CD4-positive, alpha-beta T cell treated with Interleukin-12 subunit alpha and Interleukin-12 subunit beta, for 1 hour (primary cell): ENCODE measurements at regions not wholly inside any gene's neighbourhood (a gene's known extent, or its start where the extent isn't known, plus 50 kb on each side); places are given as distances from the start of the nearest gene placed in this dataset.
"Not testable (repeated sequence)": the region's sequence is repeated elsewhere in the genome, so short reads cannot be mapped to it uniquely, and the experiment has no call there.

Experiments
- DNase-seq: peaks from one replicate; pipeline ENCODE4 v3.0.0-alpha.2; 2020

DNA sequence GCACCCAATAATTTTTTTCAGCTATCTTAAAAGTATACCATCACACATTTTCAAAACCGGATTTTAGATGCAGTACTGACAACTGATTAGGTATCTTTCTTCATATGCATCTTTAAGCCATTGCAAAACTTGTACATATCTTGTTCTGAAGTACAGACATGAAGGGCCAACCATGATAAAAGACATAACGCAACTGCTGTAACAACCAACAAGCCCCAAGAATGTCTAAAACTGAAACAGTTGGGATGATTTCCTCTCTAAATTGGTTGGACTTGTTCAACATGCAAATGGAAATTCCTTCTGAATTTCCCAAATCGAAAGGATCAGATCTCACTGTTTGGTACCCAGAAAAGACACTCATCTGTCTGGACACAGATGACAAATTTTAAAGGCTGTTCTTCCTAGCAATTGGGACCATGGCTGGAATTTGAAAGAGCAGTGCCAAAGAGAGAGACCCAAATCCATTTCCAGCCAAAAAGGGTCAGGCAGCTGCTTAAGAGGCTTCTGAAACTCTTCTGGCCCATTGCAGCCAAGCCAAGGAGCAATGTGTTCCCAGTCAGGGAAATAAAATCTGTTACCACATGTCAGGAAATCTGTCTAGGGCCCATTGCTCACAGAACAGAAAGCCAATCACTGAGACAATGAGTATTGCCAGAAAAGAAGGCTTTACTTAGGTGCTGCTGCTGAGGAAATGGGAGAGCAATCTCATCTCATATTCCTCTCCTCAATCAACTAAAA, 1122.4 kb upstream of the USP15 start:
- DNase-seq = no peak

DNA sequence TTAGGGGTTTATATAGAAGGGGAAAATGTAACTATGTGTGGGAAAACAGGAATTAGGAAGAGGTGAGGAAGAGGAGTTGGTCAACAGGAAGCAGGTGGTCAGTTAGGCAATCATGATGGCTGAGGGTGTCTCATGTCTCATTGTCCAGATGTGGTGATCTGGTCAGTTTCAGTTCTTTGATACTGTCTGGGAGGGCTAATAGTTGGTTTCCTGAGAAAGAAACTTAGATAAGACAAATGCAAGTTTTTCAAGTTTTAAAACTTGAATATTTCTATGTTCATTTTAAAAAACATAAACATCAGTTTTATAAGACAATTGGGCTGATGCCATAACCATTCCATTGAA, 1121.8 kb upstream of the USP15 start:
- no peak for DNase-seq

DNA sequence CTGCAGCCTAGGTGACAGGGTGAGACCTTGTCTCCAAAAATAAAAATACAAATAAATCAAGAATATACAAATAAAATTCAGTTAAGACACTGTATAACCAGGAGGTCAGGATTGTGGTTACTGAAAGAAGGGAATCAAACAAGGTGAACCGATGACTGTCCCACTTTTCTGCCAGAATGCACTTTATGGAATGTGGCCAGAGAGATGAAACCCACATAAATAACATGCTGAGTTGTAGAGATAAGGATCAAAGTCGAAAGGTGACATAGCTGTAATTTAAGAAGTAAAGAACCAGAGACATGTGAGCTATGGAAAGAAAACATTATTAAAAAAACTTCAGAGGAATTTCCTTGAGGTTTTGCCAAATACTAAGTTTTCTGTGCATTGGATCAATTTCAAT, 1098.2 kb upstream of the USP15 start:
- DNase-seq = no peak

DNA sequence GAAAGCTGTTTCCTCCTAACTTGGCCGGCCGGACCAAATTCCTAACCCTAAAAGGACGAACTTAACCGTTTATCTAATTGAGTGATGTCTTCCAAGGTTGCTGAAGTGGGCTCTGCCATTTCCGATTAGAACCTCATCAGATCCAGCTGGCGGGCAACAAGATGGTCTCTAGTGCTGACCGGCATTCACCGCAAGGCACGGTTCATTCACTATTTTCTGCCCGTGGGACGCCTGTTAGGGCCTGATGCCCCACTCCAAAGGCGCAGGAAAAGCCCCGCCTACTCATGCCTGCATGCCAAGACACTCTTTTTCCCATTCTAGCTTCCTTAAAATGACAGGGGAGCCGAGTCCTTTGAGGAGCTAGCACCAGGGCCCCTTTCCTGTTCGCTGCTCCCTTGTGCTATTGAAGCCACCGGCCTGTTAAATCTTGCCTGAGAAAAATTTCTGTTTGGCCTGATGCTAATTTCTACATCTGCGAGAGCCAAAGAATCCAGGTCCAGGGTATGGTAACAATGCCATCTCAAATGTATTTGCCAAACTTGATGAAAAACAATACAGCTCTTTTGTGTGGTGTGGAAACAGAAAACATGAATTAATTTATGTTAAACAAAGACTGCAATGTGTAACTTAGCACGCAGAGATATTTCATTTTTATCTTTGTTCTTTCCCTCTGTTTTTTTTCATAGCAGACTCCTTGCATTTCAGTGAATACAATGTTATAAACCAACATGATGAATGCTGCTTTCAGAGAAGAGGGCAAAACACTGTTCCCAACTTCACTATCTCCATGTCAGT, 1071.2 kb upstream of the USP15 start:
- DNase-seq = no peak

DNA sequence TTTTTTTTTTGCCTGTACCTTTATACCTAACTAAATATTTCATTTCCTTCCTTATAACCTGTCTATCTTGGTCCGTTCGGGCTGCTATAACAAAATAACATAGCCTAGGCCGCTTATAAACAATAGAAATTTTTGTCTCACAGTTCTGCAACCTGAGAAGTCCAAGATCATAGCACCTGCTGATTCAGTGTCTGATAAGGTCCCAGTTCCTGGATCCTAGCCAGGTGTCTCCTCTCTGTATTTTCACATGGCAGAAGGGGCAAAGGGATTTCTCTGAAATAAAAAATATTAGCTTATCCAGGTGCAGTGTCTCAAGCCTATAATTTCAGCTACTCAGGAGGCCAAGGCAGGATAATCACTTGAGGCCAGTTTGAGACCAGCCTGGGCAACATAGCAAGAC, 1046.6 kb upstream of the USP15 start:
- DNase-seq = no peak

DNA sequence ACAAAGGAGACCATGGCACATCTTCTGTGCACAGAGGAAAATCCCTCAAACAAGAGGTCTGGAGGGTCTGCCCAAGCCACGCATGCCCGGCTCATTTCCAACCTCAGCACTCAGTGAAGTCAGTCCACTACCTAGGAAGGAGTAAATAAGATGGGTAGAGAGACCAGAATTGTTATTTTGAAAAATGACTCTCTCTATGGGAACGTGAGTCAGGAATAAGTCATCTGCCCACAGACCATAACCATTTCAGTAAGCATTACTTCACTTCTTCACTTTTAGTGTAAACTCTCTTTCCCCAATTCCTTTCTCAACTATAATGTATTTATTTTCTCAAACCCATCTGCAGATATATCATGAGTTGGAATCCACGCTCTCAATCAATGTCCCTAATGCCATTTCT, 1039.9 kb upstream of the USP15 start:
- DNase-seq = no peak

DNA sequence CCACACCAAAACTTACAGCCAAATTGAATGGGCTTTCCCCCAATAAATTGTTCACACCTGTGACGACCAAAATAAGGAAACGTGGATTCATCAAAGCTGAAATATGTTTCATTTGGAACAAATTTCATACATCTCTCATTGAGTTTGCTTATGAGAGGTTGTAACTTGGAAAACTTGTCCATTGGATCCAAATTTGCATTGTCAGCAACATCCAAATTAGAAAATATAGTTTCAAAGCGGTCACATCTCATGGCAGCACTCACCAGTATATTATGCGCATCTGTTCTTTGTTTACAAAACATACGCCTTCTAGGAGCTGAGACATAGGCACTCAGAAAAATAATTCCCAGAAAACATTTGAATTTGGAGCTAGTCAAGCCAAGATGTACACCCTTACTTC, 1028.2 kb upstream of the USP15 start:
- no peak for DNase-seq

DNA sequence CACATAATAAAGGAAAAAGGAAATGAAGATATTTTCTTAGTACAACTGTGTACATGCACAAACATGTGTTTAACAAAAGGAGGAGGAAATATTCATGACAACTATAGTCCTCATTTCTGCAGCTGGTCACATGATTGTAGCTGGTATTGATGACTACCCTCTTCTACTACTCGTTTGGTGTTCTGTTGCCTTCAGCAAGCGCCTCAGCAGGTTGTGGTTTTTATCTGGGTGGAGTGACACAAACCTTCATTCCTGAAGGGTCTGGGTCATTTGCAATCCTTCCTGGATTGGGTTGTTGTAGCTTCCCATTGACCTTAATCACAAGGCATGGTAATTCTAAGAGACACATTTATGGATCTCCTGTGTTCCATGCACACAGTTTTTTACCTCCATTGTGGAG, 1009.9 kb upstream of the USP15 start:
- no peak for DNase-seq

DNA sequence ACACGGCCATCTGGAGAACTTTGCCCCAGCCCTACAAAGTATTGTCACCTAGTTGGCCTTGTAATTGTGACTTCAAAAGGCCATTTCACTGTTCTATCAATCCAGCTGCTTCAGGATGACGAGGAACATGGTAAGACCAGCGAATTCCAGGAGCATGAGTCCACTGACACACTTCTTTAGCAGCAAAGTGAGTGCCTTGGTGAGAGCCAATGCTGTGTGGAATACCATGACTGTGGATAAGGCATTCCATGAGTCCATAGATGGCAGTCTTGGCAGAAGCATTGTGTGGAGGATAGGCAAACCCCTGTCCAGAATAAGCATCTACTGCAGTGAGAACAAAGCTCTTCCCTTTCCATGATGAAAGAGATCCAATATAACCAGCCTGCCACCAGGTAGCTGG, 1009.1 kb upstream of the USP15 start:
- no peak for DNase-seq

DNA sequence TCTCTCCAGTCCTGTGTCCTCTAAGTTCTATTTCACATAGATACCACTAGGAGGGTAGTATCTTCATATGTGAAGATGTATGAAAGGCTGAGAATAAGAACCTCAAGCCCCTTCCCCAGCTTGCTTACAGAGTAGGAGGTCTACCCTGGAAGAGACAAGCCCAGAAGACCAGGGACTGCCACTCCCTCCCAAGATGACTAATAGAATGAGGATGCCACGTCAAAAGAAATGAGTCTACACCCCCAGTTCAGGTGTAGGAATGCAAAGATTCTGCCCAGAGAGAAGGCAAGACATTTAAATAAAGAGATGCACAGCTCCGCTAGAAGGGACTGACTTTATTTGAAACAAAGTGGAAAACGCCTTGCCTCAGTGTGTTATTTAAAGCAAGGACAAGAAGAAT, 1006.0 kb upstream of the USP15 start:
- DNase-seq = no peak

DNA sequence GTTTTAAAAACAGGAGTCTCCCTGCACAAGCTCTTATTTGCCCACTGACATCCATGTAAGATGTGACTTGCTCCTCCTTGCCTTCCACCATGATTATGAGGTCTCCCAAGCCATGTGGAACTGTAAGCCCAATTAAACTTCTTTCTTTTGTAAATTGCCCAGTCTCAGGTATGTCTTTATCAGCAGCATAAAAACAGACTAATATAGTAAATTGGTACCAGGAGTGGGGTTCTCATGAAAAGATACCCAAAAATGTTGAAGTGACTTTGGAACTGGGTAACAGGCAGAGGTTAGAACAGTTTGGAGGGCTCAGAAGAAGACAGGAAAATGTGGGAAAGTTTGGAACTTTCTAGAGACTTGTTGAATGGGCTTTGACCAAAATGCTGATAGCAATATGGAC, 995.9 kb upstream of the USP15 start:
- DNase-seq = not testable (repeated sequence)

DNA sequence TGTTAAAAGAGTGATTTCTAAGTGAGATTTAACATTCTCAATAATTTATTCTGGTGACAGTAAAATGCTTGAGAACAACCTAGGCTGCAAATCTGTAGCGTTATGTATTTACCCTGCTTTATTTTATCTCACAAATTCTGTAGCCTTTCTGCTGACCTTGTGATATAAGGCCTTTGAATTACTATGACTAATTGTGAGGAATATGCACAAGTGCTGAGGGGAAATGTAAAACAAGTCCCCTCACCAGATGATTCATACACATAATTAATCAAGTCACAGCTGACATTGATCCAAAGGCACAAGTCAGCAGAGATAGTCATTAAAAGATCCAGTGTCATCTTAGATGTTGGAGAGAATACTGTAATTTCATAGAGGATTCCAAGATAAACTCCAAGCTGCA, 992.7 kb upstream of the USP15 start:
- DNase-seq = no peak

DNA sequence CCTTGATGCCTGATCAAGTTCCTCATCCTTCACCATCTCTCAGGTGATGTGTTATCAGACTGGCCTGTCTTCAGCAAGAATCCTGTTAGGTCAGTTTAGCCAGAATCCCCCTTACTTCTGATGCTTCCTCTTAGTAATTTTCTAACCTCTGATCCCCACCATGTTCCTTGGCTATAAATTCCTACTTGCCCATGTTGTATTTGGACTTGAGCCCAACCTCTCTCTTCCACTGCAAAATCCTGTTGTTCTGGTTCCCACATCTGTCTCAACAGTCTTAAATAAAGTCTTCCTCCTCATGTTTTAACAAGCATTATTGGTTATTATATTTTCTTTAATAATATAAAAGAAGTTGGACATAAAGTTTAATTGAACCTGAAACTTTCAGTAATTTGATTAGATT, 987.8 kb upstream of the USP15 start:
- DNase-seq = no peak

DNA sequence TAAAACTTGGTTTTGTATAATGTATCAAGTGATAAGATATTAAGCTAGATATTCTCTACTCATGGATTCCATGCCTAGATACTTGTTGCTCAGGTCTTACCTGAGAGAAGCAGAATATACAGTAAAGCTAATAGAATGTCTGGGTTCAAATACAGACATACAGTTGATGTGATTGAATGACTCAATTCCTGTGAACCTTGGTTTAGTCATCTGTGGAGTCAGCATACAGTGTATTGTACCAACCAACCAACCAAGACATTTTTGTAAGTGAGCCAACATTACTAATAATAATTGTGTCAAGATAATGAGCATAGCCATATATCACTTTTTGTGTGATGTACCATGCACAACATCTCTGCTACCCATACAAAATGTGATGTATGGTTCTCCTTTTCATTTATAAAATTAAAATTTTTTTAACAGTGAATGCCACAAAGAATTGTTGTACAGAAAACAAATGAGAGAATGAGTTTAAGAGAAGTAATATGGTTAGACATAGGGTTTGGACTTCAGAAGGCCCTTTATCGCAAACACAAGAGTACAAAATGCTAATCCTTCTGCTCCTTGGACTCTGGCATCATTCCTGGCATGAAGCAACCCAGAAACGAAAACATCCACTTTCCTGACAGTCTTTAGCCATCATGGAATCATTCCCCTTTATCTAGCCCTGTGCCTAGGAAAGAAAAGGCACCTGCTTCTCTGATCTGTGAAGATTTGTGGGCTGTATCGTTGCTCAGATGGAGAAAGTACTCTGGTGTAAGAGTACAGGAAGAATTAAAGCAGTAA, 977.2 kb upstream of the USP15 start:
- no peak for DNase-seq

DNA sequence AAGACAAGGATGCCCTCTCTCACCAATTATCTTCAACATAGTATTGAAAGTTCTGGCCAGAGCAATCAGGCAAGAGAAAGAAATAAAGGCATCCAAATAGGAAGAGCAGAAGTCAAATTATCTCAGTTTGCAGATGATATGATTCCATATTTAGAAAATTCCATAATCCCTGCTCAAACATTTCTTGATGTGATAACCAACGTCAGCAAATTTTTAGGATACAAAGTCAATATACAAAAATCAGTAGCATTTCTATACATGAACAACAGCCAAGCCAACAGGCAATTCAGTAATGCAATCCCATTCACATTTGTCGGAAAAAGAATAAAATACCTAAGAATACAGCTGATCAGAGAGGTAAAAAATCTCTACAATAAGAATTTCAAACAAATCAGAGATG, 969.7 kb upstream of the USP15 start:
- DNase-seq = no peak

DNA sequence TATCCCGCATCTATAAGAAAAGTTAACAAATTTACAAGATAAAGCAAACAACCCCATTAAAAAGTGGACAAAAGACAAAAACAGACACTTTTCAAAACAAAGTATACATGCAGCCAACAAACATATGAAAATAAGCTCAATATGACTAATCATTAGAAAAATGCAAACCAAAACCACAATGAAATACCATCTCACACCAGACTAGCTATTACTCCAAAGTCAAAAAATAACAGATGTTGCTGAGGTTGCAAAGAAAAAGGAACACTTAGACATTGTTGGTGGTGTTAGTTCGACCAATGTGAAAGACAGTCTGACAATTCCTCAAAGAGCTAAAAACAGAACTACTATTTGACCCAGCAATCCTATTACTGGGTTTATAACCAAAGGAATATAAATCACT, 968.6 kb upstream of the USP15 start:
- DNase-seq = no peak

DNA sequence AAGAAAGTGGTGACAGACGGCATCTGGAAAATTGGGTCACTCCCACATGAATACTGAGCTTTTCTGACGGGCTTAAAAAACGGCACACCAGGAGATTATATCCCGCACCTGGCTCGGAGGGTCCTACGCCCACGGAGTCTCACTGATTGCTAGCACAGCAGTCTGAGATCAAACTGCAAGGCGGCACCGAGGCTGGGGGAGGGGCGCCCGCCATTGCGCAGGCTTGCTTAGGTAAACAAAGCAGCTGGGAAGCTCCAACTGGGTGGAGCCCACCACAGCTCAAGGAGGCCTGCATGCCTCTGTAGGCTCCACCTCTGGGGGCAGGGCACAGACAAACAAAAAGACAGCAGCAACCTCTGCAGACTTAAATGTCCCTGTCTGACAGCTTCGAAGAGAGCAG, 966.2 kb upstream of the USP15 start:
- DNase-seq = not testable (repeated sequence)

DNA sequence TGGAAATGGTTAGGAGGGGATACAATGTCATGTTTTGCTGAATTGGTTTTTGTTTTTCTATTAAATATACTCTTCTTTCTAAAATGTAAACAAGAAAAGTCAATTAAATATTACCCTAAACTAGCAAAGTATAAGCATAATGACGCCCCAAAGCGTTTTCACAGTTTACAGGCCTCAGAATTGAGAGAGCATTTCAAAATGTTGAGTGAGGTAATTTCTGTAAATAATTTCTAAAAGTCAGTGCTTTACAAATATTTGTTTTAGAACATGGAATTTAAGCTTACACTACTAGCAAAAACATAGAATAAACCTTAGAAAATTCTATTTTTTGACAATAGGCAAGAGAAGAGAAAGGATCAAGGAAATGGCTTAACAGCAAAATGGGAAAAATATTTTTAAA, 958.4 kb upstream of the USP15 start:
- no peak for DNase-seq

DNA sequence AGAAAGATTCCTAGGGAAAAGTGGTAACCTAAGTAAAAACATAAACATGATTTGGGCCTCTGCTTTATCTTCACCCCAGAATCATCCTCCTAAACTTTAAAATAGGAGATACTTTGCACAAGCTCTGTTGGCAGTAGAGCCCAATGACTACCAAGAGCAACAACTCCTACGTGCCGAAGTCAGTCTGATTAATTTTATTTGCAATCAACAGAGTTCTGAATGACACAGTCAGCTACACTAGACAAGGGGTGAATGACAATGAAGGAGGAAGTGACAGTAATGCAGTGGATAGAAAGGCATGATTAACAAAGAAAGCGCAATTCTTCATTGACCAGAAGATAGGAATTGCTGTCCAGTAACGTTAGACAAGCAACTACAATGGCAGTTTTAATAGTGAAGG, 957.9 kb upstream of the USP15 start:
- no peak for DNase-seq

DNA sequence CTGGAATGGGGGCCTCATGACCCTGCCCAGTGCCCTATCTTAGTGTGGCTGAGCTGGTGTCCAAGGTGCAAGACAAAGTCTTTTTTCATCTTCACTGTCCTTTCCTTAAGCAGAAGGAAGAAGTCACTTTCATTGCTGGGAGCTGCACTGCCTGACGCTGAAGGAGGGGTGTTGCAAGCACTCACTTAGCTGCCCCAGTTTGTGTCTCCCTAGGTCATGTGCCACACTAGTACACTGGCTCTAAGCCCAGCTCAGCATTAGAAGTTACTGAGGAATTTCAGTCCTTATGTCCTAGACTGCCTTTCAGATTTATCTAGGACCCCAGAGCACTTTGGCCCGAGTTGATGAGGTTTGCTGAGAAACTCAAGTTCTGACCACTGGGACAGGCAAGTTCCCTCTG, 952.0 kb upstream of the USP15 start:
- no peak for DNase-seq

DNA sequence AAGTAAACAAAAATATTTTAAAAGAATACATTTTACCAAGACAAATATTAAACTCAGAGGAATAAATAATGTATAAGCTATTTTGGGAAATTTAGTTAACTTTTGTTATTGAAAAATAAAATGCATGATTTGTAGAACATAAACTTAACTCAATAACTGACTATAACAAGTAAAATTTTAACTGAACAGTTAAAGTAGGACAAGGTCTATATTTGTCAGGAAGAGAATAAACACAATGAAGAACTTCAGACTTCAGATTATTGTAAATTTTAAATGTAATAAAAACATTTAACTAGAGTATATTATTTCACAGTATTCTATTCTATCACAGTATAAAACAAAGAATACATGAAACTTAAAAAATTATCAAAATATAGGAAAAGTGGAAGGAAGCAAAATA, 948.8 kb upstream of the USP15 start:
- DNase-seq = no peak

DNA sequence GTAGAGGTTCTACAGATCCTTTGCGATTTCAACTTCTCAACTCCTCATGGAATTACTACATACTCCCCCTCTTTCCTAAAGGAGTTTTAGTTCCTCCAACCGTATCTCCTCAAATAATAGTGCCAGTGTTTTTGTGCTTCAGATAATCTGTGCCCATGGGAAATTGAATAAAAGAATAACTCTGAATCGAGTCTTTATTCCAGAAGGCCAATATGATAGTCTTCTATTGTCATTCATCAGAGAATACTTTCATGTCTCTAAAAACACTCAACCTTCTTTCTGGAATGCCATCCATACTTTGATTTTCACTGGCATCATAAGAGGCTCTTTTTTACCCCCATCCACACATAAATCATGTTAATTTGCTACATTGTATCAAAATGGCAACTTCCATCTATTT, 911.3 kb upstream of the USP15 start:
- DNase-seq = no peak

DNA sequence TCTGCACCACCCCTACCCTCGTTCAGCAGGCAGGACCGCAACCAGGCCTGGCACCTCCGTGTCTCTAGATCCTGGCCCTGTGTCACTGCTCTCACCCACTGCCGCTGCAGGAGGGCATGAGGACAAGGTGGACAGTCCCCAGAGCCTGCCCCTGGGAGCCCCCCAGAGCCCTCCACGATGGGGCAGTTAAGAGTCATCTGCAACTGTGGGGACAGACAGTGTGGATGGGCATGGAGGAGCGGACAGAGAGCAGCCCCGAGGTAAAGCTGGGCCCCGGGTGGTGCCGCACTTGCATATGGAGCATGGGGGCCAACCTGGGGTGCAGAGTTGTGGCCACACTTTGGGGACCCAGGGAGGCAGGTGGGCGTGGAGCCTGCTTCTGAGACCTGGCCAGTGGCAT, 905.1 kb upstream of the USP15 start:
- no peak for DNase-seq

DNA sequence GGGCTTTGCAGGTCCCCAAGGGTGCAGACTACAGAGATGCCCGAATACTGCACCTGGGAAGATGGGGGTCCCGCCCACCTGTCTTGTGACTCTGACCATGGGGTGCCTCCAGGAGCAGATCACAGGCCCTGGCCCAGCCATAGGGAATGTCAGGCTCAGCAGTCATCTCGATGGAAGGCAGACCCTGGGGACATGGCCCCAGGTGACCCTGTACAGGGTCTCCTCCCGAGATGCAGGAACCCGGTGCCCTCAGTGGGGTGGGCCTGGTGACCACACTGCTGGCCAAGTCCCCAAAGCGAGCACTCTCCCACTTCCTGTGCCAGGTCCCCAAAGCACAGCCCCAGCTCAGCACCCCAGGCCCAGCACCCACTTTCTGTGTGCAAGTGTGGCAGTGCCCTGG, 903.7 kb upstream of the USP15 start:
- no peak for DNase-seq
